ENCODE measurements at regions not wholly inside any gene's neighbourhood (a gene's known extent, or its start where the extent isn't known, plus 50 kb on each side); places are given as distances from the start of the nearest gene placed in this dataset.

DNA sequence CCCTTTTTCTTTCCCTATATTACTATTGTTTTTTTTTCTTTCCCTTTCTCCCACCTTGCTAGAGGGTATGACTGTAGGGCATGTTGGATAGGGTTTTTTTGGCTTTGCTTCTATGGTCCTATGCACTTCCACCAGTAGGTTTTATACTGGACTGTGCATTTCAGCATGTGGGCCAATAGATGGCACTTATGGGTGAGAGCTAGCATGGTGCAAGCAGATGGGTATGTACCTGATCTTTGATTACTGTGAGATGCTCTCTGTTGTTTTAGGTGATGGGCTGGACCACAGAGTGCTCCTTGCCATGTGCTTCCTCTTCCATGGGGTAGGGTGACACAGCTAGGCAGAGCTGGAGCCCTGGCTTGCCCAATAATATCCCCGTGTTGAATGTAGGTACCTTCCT, 128.5 kb upstream of the CHD6 start:
- TF ChIP-seq, protein P1, sequence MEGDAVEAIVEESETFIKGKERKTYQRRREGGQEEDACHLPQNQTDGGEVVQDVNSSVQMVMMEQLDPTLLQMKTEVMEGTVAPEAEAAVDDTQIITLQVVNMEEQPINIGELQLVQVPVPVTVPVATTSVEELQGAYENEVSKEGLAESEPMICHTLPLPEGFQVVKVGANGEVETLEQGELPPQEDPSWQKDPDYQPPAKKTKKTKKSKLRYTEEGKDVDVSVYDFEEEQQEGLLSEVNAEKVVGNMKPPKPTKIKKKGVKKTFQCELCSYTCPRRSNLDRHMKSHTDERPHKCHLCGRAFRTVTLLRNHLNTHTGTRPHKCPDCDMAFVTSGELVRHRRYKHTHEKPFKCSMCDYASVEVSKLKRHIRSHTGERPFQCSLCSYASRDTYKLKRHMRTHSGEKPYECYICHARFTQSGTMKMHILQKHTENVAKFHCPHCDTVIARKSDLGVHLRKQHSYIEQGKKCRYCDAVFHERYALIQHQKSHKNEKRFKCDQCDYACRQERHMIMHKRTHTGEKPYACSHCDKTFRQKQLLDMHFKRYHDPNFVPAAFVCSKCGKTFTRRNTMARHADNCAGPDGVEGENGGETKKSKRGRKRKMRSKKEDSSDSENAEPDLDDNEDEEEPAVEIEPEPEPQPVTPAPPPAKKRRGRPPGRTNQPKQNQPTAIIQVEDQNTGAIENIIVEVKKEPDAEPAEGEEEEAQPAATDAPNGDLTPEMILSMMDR (IDR thresholded peaks at IDR 0.05): no peak
- no peak for TF ChIP-seq POLR2A (IDR thresholded peaks at IDR 0.05)

Measured in heart left ventricle (tissue), 13 donors.